ENCODE measurements at regions not wholly inside any gene's neighbourhood (a gene's known extent, or its start where the extent isn't known, plus 50 kb on each side); places are given as distances from the start of the nearest gene placed in this dataset.
A peak's percentile ranks its signal among the peaks of the same experiment; 100 is the strongest.

DNA sequence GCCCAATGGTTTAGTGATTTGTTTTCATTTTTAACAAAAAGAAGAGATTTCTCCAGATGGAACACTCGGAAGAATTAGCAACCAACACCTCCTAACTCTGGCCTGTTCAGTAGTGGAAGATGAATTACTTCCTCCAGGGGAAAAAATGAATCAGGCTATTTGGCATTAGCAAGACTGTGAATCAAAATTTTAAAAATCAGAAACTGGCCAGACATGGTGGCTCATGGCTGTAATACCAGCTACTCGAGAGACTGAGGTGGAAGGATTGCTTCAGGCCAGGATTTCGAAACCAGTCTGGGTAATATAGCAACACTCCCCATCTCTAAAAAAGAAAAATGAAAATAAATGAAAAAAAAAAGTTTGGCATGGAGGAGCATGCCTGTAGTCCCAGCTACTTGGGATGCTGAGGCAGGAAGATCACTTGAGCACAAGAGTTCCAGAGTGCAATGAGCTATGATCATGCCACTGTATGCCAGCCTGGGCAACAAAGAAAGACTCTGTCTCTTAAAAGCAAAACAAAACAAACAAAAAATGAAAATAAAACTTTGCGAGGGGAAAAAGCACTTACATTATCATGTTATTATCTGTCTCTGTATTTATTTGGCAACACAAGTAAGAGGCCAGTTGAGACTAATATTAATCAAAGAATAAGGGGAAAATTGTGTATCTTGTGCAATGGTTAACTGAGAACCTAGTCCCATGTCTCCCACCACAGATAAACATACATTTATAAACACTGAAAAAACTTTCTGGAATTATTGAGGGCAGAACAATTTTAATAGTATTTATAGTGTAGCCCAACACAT is 796.3 kb upstream of the ANO3 start:
- H3K4me3 ChIP-seq (ENCODE audit: low read length): no peak overlapping the region
- peak; percentile 43 for DNase-seq (ENCODE audit: low read depth)
- no peak for TF ChIP-seq CTCF (IDR thresholded peaks at IDR 0.05; ENCODE audit: insufficient read depth, low read depth, low read length, missing control alignments)

DNA sequence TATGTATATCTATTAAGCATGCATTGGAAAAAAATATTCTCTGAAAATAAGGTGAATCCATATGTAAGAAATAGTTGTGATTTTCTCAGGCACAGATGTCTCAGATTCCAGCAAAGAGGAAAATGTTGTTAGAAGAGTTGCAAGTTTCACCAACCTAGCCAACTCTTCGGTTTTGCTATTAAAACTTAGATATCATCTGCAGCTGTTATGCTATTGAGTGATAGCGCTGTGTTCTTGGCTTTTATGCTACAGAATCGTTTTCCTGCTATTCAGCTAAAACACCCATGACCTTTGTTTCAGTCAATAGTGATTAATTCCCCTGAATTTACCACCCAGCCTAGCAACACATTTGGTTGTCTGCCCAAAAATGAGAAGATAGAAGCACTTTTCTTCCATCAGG is 795.6 kb upstream of the ANO3 start:
- TF ChIP-seq CTCF (IDR thresholded peaks at IDR 0.05; ENCODE audit: insufficient read depth, low read depth, low read length, missing control alignments): no peak
- no peak for DNase-seq (ENCODE audit: low read depth)
- no peak overlapping the region for H3K4me3 ChIP-seq (ENCODE audit: low read length)

DNA sequence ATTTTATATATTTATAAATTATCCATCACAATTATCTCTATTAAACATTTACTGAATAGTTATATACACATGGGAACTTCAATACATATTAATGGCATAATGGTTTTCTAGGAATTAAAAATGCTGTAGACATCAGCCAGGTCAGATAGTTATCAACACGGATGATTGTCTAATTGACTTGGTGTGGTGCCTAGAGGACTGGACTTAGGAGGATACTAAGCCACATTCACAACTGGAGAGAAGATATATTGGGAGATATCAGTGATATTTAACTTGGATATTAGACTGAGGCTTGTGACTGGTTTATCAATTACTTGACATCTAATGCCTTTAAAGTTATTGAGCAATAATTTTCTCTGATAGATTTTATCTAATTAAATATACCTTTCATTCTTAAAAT is 794.5 kb upstream of the ANO3 start:
- no peak for TF ChIP-seq CTCF (IDR thresholded peaks at IDR 0.05; ENCODE audit: insufficient read depth, low read depth, low read length, missing control alignments)
- H3K4me3 ChIP-seq (ENCODE audit: low read length): no peak overlapping the region
- no peak for DNase-seq (ENCODE audit: low read depth)

GRCh38 chr11:25547292-25547691 is 784.6 kb upstream of the ANO3 start:
- no peak for DNase-seq (ENCODE audit: low read depth)
- TF ChIP-seq CTCF (IDR thresholded peaks at IDR 0.05; ENCODE audit: insufficient read depth, low read depth, low read length, missing control alignments): no peak
- no peak overlapping the region for H3K4me3 ChIP-seq (ENCODE audit: low read length)

GRCh38 chr11:25562417-25562816 is 769.5 kb upstream of the ANO3 start:
- DNase-seq (ENCODE audit: low read depth): no peak
- no peak overlapping the region for H3K4me3 ChIP-seq (ENCODE audit: low read length)
- no peak for TF ChIP-seq CTCF (IDR thresholded peaks at IDR 0.05; ENCODE audit: insufficient read depth, low read depth, low read length, missing control alignments)

GRCh38 chr11:25565846-25566245 is 766.1 kb upstream of the ANO3 start:
- H3K4me3 ChIP-seq (ENCODE audit: low read length): no peak overlapping the region
- TF ChIP-seq CTCF (IDR thresholded peaks at IDR 0.05; ENCODE audit: insufficient read depth, low read depth, low read length, missing control alignments): no peak
- DNase-seq (ENCODE audit: low read depth): no peak

All from epithelial cell of esophagus (primary cell).